HepG2 (cell line): ENCODE measurements at regions not wholly inside any gene's neighbourhood (a gene's known extent, or its start where the extent isn't known, plus 50 kb on each side); places are given as distances from the start of the nearest gene placed in this dataset.

Experiments used
- CEBPB ChIP-seq: IDR thresholded peaks from 2 replicates; pipeline ENCODE4 v1.6.1; 2011; ENCODE audit warnings: low read depth, low read length, improper control_type of control experiment, borderline replicate concordance
- JUNB ChIP-seq: sonication (generic); formaldehyde crosslinking; IDR thresholded peaks from 2 replicates; pipeline ENCODE4 v1.8.0; 2022; ENCODE audit warnings: missing genetic modification reagents, mild to moderate bottlenecking, borderline replicate concordance
- SRF ChIP-seq: IDR thresholded peaks from 2 replicates; pipeline ENCODE4 v1.6.1; 2011; ENCODE audit warnings: mild to moderate bottlenecking, low read depth, low read length, moderate library complexity
- ZBED4 ChIP-seq: sonication (generic); formaldehyde crosslinking; IDR thresholded peaks from 2 replicates; pipeline ENCODE4 v1.4.0; 2020; ENCODE audit warnings: missing genetic modification reagents, borderline replicate concordance
- ZBTB34 ChIP-seq: sonication (generic); formaldehyde crosslinking; IDR thresholded peaks from 2 replicates; pipeline ENCODE4 v1.8.0; 2022; ENCODE audit warnings: mild to moderate bottlenecking, missing genetic modification reagents
- ZBTB44 ChIP-seq: sonication (generic); formaldehyde crosslinking; IDR thresholded peaks from 2 replicates; pipeline ENCODE4 v1.4.0; 2020; ENCODE audit warnings: missing genetic modification reagents
- ZNF543 ChIP-seq: sonication (generic); formaldehyde crosslinking; IDR thresholded peaks from 2 replicates; pipeline ENCODE4 v1.4.0; 2020; ENCODE audit warnings: mild to moderate bottlenecking, missing genetic modification reagents

- TF ChIP-seq ZBED4 (CRISPR knock-in tag) (no peak), SRF (no peak), ZBTB44 (CRISPR knock-in tag) (no peak), JUNB (no peak), ZNF543 (no peak), CEBPB (no peak), ZBTB34 (CRISPR knock-in tag) (no peak)
These were observed 373.7 kb downstream of the BTBD3 start for GRCh38 chr20:12291386-12291785.
